GM10248 (cell line): ENCODE measurements at regions not wholly inside any gene's neighbourhood (a gene's known extent, or its start where the extent isn't known, plus 50 kb on each side); places are given as distances from the start of the nearest gene placed in this dataset.

Experiments
- CTCF ChIA-PET: fragments of 300-600 bp; sonication (Branson Sonifier 250); formaldehyde crosslinking; extraction: SDS; loops from one replicate; lab custom pipeline; 2021; ENCODE audit warnings: antibody characterized with exemption; lab: Yijun Ruan, JAX
- POLR2A ChIA-PET: fragments of 350-650 bp; sonication (Branson Sonifier 250); formaldehyde crosslinking; extraction: SDS; loops from one replicate; lab custom pipeline; 2020; ENCODE audit warnings: antibody characterized with exemption; lab: Yijun Ruan, JAX
- DNase-seq: peaks from one replicate; pipeline ENCODE4 v3.0.0; 2012; ENCODE audit errors: extremely low spot score
- CTCF ChIP-seq: IDR thresholded peaks from 2 replicates; pipeline ENCODE4 v1.5.1; 2012; ENCODE audit warnings: mild to moderate bottlenecking, low read depth; ENCODE audit errors: extremely low read depth, missing control alignments, control extremely low read depth

- ChIA-PET POLR2A (no interaction called here), CTCF (interaction anchor here (1.1 to 3.6 kb wide), 11 partner anchors 9 to 550 kb away, joined by 3 to 27 read pairs (median 5); no protein-coding TSS in a partner anchor)
- DNase-seq: no peak
- TF ChIP-seq CTCF: no peak
These were observed 194.1 kb upstream of the KBTBD8 start for GRCh38 chr3:66803721-66804695.

- no peak for TF ChIP-seq CTCF
- no peak for DNase-seq
- CTCF ChIA-PET: interaction anchor here (0.7 to 4.5 kb wide), 6 partner anchors 9 to 560 kb away, joined by 3 to 26 read pairs (median 8); no protein-coding TSS in a partner anchor
- POLR2A ChIA-PET: no interaction called here
These were observed 189.1 kb upstream of the KBTBD8 start for GRCh38 chr3:66808891-66809594.

GRCh38 chr3:66809595-66809958, 188.5 kb upstream of the KBTBD8 start:
- CTCF ChIA-PET: interaction anchor here (0.7 to 4.5 kb wide), 6 partner anchors 9 to 556 kb away, joined by 3 to 26 read pairs (median 8); no protein-coding TSS in a partner anchor
- no peak for DNase-seq
- POLR2A ChIA-PET: no interaction called here

GRCh38 chr3:66812136-66812535, 186.0 kb upstream of the KBTBD8 start:
- no peak for TF ChIP-seq CTCF
- CTCF ChIA-PET: interaction anchor here (1.0 to 4.5 kb wide), 3 partner anchors 9 to 404 kb away, joined by 3 to 19 read pairs (median 6); no protein-coding TSS in a partner anchor
- POLR2A ChIA-PET: no interaction called here
- DNase-seq: no peak

More at GRCh38 chr3:66809595-66809958, 188.5 kb upstream of the KBTBD8 start:
- TF ChIP-seq CTCF: no peak

- DNase-seq: no peak
- ChIA-PET CTCF (interaction anchor here (1.0 to 4.5 kb wide), 3 partner anchors 9 to 405 kb away, joined by 3 to 19 read pairs (median 6); no protein-coding TSS in a partner anchor), POLR2A (no interaction called here)
- TF ChIP-seq CTCF: no peak
These were observed 185.4 kb upstream of the KBTBD8 start for GRCh38 chr3:66812741-66813140.
